HG02852 (cell line): ENCODE measurements at regions not wholly inside any gene's neighbourhood (a gene's known extent, or its start where the extent isn't known, plus 50 kb on each side); places are given as distances from the start of the nearest gene placed in this dataset.
"Not testable (repeated sequence)": the region's sequence is repeated elsewhere in the genome, so short reads cannot be mapped to it uniquely, and the experiment has no call there.

Experiments
- ATAC-seq: cut with Tn5 transposase; IDR thresholded peaks from one replicate; pipeline ENCODE4 v1.9.1; 2021; ENCODE audit warnings: mild to moderate bottlenecking, moderate library complexity; ENCODE audit not compliant: unreplicated experiment

GRCh38 chr12:115898670-115899069 lies 378.8 kb downstream of the MED13L start:
- ATAC-seq: no peak

- no peak for ATAC-seq
Measured at GRCh38 chr12:115897729-115898128, 379.8 kb downstream of the MED13L start.

- no peak for ATAC-seq
Measured at GRCh38 chr12:115895247-115895646, 382.2 kb downstream of the MED13L start.

GRCh38 chr12:115891556-115892164 lies 385.8 kb downstream of the MED13L start:
- no peak for ATAC-seq

- no peak for ATAC-seq
Measured at GRCh38 chr12:115886666-115887065, 390.8 kb downstream of the MED13L start.

- ATAC-seq: no peak
Measured at GRCh38 chr12:115885040-115885690, 392.3 kb downstream of the MED13L start.

GRCh38 chr12:115882936-115883335 lies 394.6 kb downstream of the MED13L start:
- ATAC-seq: no peak

- no peak for ATAC-seq
Measured at GRCh38 chr12:115880238-115880637, 397.3 kb downstream of the MED13L start.

- ATAC-seq: no peak
Measured at GRCh38 chr12:115879354-115879753, 398.1 kb downstream of the MED13L start.

GRCh38 chr12:115873451-115874082 lies 403.9 kb downstream of the MED13L start:
- ATAC-seq: no peak

- no peak for ATAC-seq
Measured at GRCh38 chr12:115872919-115873357, 404.6 kb downstream of the MED13L start.

- ATAC-seq: no peak
Measured at GRCh38 chr12:115872212-115872611, 405.3 kb downstream of the MED13L start.

GRCh38 chr12:115871714-115872113 lies 405.8 kb downstream of the MED13L start:
- ATAC-seq: no peak

GRCh38 chr12:115870510-115870909 lies 407.0 kb downstream of the MED13L start:
- no peak for ATAC-seq

GRCh38 chr12:115870021-115870420 lies 407.5 kb downstream of the MED13L start:
- ATAC-seq: no peak

GRCh38 chr12:115869604-115870003 lies 407.9 kb downstream of the MED13L start:
- ATAC-seq: no peak

GRCh38 chr12:115868624-115869023 lies 408.9 kb downstream of the MED13L start:
- no peak for ATAC-seq

GRCh38 chr12:115867854-115868253 lies 409.6 kb downstream of the MED13L start:
- ATAC-seq: no peak

- no peak for ATAC-seq
Measured at GRCh38 chr12:115866909-115867525, 410.5 kb downstream of the MED13L start.

GRCh38 chr12:115866281-115866680 lies 411.2 kb downstream of the MED13L start:
- not testable (repeated sequence) for ATAC-seq

GRCh38 chr12:115864396-115864795 lies 413.1 kb downstream of the MED13L start:
- ATAC-seq: no peak

- ATAC-seq: no peak
Measured at GRCh38 chr12:115860619-115861018, 416.9 kb downstream of the MED13L start.
